MM.1S (cell line): ENCODE measurements at regions not wholly inside any gene's neighbourhood (a gene's known extent, or its start where the extent isn't known, plus 50 kb on each side); places are given as distances from the start of the nearest gene placed in this dataset.

Experiments
- EZH2 ChIP-seq: fragments of 300-600 bp; sonication (generic); optimal IDR thresholded peaks from 2 replicates; pipeline ENCODE3; 2017; ENCODE audit warnings: low read depth, mild to moderate bottlenecking, antibody characterized with exemption, low read length, mixed read lengths
- TF ChIP-seq, protein P1 (sequence below): fragments of 300-600 bp; sonication (generic); IDR thresholded peaks from 2 replicates; pipeline ENCODE4 v1.5.1; 2016; ENCODE audit warnings: antibody characterized with exemption, low read length, mixed read lengths

GRCh38 chr3:193145248-193145647 lies 95.8 kb upstream of the PLAAT1 start:
- TF ChIP-seq, protein P1, sequence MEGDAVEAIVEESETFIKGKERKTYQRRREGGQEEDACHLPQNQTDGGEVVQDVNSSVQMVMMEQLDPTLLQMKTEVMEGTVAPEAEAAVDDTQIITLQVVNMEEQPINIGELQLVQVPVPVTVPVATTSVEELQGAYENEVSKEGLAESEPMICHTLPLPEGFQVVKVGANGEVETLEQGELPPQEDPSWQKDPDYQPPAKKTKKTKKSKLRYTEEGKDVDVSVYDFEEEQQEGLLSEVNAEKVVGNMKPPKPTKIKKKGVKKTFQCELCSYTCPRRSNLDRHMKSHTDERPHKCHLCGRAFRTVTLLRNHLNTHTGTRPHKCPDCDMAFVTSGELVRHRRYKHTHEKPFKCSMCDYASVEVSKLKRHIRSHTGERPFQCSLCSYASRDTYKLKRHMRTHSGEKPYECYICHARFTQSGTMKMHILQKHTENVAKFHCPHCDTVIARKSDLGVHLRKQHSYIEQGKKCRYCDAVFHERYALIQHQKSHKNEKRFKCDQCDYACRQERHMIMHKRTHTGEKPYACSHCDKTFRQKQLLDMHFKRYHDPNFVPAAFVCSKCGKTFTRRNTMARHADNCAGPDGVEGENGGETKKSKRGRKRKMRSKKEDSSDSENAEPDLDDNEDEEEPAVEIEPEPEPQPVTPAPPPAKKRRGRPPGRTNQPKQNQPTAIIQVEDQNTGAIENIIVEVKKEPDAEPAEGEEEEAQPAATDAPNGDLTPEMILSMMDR: no peak
- TF ChIP-seq EZH2: no peak
